Esophagus squamous epithelium (tissue), 4 donors: ENCODE measurements at regions not wholly inside any gene's neighbourhood (a gene's known extent, or its start where the extent isn't known, plus 50 kb on each side); places are given as distances from the start of the nearest gene placed in this dataset.

Experiments
- CTCF ChIP-seq, 6 experiments: fragments of 450-650 bp in 4 of 6; fragments of 200-600 bp in 2 of 6; sonication (generic) in 2 of 6; IDR thresholded peaks; one replicate each; pipeline ENCODE4 v1.5.1; 2016 to 2019; ENCODE audit warnings: antibody characterized with exemption in 6 of 6, mild to moderate bottlenecking in 4 of 6, moderate library complexity in 4 of 6
- POLR2A ChIP-seq, 4 donors: fragments of 450-650 bp; IDR thresholded peaks; one replicate each; pipeline ENCODE4 v1.6.1; 2017; ENCODE audit warnings: antibody characterized with exemption in 4 of 4, mild to moderate bottlenecking in 4 of 4, moderate library complexity in 3 of 4

DNA sequence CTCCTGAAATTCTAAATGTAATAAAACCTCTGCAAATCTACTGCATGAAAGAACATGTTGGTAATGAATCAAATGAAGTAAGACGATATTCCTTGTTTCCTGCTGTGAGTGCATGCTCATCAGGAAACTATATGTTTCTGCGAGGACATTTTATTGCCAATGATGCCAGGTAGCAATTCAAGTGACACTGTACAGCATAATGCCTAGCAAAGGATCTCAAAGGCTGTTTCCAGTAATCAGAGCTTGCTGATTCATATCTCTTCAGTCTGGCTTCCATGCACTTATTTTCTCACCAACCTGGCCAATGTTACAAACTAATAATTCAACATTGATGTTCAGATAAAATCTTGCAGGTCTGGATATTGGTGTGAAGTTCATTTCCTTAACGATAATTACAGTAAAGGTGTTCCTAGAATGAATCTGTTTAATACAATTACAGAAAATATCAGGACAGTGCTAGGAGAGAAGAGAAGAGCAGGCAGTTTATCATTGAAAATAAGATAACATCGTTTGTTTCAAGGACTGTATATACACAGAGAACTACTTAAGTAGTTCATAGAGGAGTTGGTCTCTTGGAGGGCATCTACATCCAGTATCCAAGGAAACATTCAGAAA, 568.5 kb upstream of the SOX11 start:
- TF ChIP-seq CTCF (IDR thresholded peaks at IDR 0.05) = no peak
- TF ChIP-seq POLR2A (IDR thresholded peaks at IDR 0.05) = no peak
